ENCODE measurements at regions not wholly inside any gene's neighbourhood (a gene's known extent, or its start where the extent isn't known, plus 50 kb on each side); places are given as distances from the start of the nearest gene placed in this dataset.

- H3K27me3 Mint-ChIP-seq (ENCODE audit: low read depth) = peaks cover 9% of the 10 kb centered on the region
- H3K27ac Mint-ChIP-seq (ENCODE audit: unreplicated experiment) = no peak overlapping the region
- peaks cover 6% of the 10 kb centered on the region for H3K36me3 Mint-ChIP-seq (ENCODE audit: low read depth)
- no peak for TF ChIP-seq CTCF (IDR thresholded peaks at IDR 0.05)
- peaks cover 4% of the 10 kb centered on the region for H3K4me1 Mint-ChIP-seq (ENCODE audit: low read depth)
- no peak for DNase-seq (ENCODE audit: low spot score)
- H3K9me3 Mint-ChIP-seq (ENCODE audit: low read depth) = peaks cover 6% of the 10 kb centered on the region
- H3K4me3 Mint-ChIP-seq (ENCODE audit: unreplicated experiment) = no peak overlapping the region
Measured at GRCh38 chr2:19114126-19114525, 244.3 kb downstream of the OSR1 start.

- Mint-ChIP-seq H3K4me3 (ENCODE audit: unreplicated experiment) (no peak overlapping the region), H3K4me1 (ENCODE audit: low read depth) (no peaks in the 10 kb centered on the region), H3K27me3 (ENCODE audit: low read depth) (peaks cover 4% of the 10 kb centered on the region), H3K27ac (ENCODE audit: unreplicated experiment) (no peak overlapping the region), H3K9me3 (ENCODE audit: low read depth) (no peaks in the 10 kb centered on the region), H3K36me3 (ENCODE audit: low read depth) (no peaks in the 10 kb centered on the region)
- no peak for TF ChIP-seq CTCF (IDR thresholded peaks at IDR 0.05)
- no peak for DNase-seq (ENCODE audit: low spot score)
Measured at GRCh38 chr2:19111354-19111753, 247.1 kb downstream of the OSR1 start.

- H3K9me3 Mint-ChIP-seq (ENCODE audit: low read depth) = no peaks in the 10 kb centered on the region
- no peak overlapping the region for H3K4me3 Mint-ChIP-seq (ENCODE audit: unreplicated experiment)
- no peak overlapping the region for H3K27ac Mint-ChIP-seq (ENCODE audit: unreplicated experiment)
- no peak for TF ChIP-seq CTCF (IDR thresholded peaks at IDR 0.05)
- H3K36me3 Mint-ChIP-seq (ENCODE audit: low read depth) = no peaks in the 10 kb centered on the region
- H3K27me3 Mint-ChIP-seq (ENCODE audit: low read depth) = peaks cover 5% of the 10 kb centered on the region
- no peak for DNase-seq (ENCODE audit: low spot score)
- no peaks in the 10 kb centered on the region for H3K4me1 Mint-ChIP-seq (ENCODE audit: low read depth)
Measured at GRCh38 chr2:19109518-19109917, 248.9 kb downstream of the OSR1 start.

GRCh38 chr2:19106376-19106775 is 252.0 kb downstream of the OSR1 start:
- no peak for TF ChIP-seq CTCF (IDR thresholded peaks at IDR 0.05)
- H3K27me3 Mint-ChIP-seq (ENCODE audit: low read depth) = peaks cover 2% of the 10 kb centered on the region
- H3K4me1 Mint-ChIP-seq (ENCODE audit: low read depth) = peaks cover 10% of the 10 kb centered on the region
- no peak for DNase-seq (ENCODE audit: low spot score)
- no peak overlapping the region for H3K4me3 Mint-ChIP-seq (ENCODE audit: unreplicated experiment)
- H3K9me3 Mint-ChIP-seq (ENCODE audit: low read depth) = no peaks in the 10 kb centered on the region
- no peaks in the 10 kb centered on the region for H3K36me3 Mint-ChIP-seq (ENCODE audit: low read depth)
- no peak overlapping the region for H3K27ac Mint-ChIP-seq (ENCODE audit: unreplicated experiment)

DNA sequence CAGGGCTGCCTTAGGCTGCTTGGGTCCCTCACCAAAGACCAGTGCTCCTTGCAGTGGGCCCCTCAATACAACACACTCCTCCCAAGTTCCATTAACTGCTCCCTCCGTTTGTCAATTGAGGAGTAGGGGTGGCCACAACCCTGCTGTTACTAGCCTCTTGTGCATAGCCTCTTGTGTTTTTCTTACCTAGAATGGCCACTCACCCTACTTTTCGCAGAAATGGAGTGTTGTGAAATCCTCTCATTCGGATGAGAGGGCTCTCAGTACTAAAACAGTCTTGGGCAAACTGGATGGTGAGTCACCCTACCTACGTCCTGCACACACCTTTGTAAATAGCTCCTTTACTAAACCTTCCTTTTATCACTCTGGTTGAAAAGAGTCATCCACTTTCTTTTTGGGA is 253.9 kb downstream of the OSR1 start:
- no peaks in the 10 kb centered on the region for H3K36me3 Mint-ChIP-seq (ENCODE audit: low read depth)
- TF ChIP-seq CTCF (IDR thresholded peaks at IDR 0.05) = no peak
- no peak overlapping the region for H3K27ac Mint-ChIP-seq (ENCODE audit: unreplicated experiment)
- DNase-seq (ENCODE audit: low spot score) = no peak
- H3K4me3 Mint-ChIP-seq (ENCODE audit: unreplicated experiment) = no peak overlapping the region
- peaks cover 2% of the 10 kb centered on the region for H3K27me3 Mint-ChIP-seq (ENCODE audit: low read depth)
- H3K9me3 Mint-ChIP-seq (ENCODE audit: low read depth) = no peaks in the 10 kb centered on the region
- peaks cover 10% of the 10 kb centered on the region for H3K4me1 Mint-ChIP-seq (ENCODE audit: low read depth)
